LHCN-M2 (cell line): ENCODE measurements at regions not wholly inside any gene's neighbourhood (a gene's known extent, or its start where the extent isn't known, plus 50 kb on each side); places are given as distances from the start of the nearest gene placed in this dataset.

Experiments used
- DNase-seq: peaks from one replicate; pipeline ENCODE4 v3.0.0-alpha.2; 2012; ENCODE audit warnings: low read depth

DNA sequence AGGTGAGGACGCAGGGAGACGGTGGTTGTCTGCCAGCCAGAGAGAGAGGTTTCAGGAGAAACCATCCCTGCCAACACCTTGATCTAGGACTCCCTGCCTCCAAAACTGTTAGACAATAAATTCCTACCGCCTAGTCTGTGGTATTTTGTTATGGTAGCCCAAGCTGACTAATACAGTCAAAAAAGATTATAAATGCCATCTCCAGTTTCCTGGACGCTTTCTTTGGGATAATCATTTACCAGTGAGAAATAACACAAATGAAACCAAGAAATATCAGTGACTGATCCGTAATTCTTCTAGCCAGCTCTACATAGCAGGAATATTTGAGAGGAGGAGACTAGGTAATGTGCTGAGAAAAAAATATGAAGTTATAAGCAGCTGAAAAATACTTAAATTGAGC lies 707.8 kb upstream of the LMCD1 start:
- DNase-seq, result no peak

DNA sequence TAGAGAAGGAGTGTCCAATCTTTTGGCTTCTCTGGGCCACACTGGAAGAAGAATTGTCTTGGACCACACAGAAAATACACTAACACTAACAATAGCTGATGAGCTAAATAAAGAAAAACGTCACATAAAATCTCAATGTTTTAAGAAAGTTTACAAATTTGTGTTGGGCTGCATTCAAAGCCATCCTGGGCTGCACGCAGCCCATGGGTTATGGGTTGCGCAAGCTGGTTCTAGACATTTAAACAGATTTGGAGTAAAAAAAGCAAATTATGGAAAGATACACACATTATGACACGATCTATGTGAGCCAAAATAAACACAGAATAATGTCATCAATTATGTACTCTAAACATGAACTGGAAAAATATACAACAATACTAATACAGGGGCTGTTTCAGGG lies 703.3 kb upstream of the LMCD1 start:
- no peak for DNase-seq

DNA sequence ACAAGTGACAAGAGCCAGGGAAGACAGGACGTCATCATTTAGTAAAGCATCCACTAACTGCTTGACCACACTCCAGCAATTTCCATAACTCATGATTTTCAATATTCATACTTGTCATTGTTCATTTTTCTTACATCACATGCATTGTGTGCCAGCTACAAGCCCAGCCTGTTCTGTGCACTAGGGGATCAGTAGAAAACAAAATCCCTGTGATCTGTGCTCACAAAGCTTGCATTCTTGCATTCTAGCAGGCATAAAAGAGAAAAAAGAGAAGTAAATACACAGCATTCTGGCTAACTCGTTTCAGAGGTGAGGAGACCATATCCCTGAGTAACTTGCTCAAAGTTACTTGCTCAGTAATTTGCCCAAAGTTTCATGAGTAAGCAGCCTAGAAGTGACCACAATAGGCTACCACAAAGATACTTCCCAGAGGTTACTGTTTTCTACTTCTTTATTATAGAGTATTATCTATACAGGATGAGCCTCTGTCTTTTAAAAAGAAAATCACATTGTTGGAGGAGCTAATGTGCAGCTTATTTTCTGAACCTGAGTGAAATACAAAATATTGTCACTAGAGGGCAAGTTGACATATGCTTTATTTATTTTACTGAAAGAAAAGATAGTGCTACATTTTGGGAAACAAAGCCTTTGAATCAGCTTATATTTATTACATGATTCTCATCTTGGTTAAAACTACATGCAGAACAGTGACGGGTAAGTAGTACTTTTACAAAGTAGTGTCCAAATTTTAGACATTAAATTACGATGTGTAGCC lies 701.4 kb upstream of the LMCD1 start:
- DNase-seq, result no peak

DNA sequence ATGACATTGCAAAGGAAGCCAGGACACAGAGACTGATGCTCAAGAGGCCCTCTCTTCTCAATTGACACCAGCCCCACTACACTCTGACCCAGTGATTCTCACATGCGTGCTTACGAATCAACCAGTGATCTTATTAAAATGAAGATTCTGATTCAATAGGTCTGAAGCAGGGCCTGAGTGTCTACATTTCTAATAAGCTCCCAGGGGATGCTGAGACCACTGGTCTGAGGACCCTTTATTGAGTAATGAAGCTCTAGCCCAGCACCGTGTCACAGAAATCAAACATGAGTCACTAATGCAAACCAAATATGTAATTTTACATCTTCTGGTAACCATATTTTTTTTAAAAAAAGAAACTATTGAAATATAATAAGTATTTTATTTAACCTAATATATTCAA lies 689.1 kb upstream of the LMCD1 start:
- DNase-seq, result no peak

DNA sequence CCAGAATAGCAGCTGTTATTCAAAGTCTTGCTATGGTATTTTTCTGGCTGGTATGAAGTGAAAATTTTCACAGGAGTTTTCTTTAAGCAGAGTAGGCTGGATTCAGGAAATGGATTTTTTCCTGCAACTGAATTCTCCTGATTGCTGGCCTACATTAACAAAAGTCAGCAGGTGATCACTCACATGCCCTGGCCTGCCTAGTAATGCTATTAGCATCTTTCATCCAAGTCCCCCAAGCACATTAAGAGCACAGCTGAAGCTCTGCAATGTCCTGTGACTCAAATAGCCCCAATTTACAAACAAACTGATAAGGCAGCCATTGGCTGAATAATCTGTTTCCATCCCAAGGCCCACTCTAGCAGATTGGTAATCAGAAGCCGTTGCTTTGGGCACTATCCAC lies 688.3 kb upstream of the LMCD1 start:
- no peak for DNase-seq

DNA sequence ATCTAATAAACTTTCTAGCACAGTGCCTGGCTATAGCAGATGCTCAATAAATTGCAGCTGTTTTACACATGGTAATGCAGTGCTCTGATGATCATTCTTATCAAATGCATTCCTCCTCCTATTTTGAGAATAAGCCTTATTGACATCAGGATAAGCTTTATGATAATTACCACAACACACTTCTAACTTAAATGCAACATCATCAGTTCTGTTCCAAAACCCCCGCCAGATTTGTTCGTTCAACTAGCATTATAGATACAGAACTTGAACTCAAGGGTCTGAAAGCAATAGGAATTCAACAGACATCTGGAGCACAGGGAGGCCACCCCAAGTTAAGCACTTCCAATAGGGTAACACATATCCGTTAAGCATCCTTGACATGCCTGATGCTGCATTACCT lies 684.4 kb upstream of the LMCD1 start:
- no peak for DNase-seq

DNA sequence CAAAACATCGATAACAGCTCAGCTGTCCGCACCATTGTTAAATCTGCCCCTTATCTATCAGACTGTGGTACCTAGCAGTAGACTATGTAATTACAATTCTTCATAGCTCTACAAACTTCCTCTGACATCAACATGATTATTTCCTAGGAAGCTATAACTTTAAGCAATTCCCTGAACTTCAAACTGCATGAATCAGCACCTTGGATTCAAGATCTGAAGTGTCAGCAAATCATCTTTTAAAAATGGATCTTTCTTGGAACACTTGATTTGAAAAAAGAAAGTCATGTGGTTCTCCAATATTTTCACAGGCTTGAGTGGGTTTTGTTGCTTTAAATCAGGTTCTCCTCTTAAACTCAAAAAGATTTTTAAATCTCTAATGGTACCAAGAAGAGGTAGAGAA lies 680.7 kb upstream of the LMCD1 start:
- DNase-seq, result no peak

DNA sequence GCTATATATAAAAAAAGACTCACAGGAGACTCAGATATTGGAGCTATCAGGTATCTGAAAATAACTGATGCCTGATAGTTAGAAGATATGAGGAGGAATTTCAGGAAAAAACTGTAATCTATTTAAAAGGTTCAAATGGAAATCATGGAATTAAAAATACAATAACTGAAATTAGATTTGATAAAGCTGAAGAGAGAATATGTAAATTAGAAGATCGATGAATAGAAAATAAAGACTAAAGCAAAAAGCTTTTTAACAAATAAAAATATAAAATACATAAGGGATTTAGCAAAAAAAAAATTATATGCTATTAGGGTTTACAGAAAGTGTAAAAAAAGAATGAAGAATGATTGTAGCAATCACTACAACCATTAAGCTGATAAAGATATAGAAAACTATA lies 679.8 kb upstream of the LMCD1 start:
- no peak for DNase-seq

DNA sequence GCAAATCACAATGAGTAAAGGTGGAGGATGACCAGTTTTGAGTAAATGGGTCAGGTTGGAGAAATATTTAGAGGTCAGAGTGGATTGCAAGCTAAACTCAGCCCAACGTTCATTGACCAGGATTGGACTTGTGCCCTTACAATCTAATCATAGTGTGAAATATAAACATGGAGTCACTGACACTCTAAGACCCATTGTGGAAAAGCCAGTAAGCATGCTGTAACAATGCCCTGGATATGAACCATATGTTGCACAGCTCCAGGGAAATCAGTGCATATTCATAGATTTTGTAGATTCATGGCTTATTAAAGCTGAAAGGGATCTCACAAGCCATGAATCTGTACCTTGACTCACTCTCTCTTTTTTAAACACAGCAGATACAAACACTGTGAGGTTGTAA lies 660.2 kb upstream of the LMCD1 start:
- no peak for DNase-seq

DNA sequence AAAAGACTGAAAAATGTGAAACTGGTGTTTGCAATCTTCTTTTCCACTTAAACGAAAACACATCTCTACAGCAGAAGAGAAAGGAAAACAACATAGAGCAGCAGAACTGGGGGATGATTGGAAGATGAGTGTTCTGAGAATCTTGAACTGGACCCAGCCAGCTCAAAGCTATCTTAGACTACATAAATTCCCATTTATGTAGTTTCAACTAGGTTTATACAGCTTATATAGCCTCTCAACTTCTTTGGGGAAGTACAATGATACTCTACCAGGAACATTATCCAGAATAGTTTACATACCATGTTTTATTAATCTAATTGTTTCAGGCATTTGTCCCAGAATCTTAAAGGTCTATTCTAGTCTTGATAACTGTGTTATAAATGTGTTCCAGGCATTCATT lies 658.2 kb upstream of the LMCD1 start:
- no peak for DNase-seq

DNA sequence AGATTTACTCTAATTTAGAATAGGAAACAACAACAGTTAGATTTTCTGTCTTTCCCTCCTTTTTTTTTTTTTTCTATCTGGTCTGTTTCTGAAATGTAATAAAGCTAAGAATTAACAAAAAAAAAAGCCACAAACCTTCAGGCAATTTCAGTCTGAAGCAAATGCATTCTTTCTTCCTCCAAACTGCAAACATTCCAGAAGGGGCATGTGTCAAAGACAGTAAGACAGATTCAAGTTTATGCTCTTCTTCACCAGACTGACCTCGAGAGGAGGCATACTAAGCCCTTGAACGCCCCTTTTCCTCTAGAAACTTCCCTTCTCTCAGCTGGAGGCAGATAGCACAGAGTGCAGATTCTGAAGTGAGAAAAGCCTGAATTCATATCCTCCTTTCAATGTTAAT lies 654.6 kb upstream of the LMCD1 start:
- DNase-seq, result no peak

DNA sequence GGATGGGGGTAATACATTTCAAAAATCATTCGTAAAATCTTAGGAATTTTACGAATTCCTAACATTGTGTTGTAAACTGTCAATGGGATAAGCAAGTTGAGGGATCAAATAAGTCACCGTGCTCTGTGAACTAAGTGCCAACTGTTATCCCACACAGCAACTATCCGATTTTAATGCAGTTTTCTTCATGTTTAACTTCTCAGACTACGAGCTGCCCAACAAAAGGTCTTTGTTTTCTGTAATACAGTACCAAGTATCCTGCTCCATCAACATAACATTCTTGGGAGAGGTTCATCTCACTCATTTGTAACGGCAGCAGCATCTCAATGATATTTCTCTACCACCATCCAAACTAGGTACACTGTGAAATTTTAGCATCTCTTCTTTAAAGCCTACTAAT lies 654.1 kb upstream of the LMCD1 start:
- DNase-seq, result no peak

DNA sequence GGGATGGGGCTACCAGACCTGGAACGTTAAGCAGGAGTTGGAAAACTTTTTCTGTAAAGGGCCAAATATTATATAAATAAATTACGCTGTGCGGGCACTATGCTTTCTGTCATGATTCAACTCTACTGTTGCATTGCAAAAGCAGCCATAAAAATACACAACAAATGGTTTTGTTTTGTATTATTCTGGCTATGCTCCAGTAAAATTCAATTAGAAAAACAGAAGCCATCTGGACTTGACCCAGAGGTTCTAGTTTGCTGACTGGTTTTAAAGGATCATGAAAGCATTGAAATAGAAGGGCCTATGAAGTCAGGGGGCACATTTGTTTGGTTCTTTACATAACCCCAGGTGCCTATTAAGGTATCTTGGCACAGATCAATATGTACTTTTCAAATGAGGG lies 647.4 kb upstream of the LMCD1 start:
- no peak for DNase-seq

DNA sequence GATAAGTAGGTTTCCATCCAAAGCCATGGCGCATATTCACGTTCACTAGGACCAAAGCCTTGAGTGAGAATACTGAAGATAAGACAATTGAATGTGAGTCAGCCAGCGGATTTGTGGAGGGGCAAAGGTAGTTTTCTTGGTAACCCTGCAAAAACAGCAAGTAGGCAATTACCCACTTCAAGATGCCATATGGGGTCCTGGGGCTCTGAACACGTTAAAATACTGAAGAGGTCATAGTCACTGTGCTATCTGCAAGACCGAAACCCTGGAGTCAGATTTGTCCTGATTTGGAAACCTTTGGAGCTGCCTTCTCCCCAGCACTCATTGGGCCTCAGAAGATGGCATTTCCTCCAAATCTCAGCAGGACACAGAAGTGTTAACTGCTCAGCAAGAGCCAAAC lies 646.9 kb upstream of the LMCD1 start:
- DNase-seq, result no peak

DNA sequence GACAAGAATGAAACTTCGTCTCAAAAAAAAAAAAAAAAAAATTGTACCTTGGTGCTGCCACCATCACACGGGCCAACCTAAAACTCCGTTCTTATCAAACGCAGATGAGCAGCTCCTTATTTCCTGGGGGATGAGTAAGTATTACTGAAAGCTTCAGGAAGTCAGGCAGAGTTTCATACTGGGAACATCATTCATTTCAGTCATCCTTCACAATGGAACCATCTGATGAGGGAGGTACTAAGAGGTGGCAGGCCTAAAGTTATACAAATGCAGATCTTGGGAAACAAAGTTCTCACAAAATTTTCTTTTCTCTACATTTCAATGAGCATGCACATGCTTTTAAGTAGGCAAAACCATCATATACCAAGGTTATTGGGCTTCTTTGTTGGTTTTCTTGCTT lies 636.0 kb upstream of the LMCD1 start:
- no peak for DNase-seq

DNA sequence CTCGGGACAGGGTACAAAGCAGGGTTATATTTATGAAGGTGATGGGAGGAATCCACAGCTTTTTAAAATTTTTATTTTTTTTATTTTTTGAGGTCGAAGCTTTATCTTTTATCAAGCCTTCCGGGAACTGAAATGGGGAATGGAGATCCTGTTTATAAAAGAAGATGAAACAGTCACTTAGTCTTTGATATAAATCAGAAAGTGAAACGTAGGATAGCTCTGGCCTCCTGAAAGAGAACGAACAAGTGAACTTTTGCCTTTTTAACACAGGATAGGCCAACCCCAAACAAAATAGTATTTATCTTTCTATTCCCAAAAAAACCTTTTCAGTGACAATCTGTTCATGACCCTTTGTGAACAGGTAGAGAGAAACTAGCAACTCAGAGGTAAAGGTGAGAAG lies 634.0 kb upstream of the LMCD1 start:
- DNase-seq, result no peak

DNA sequence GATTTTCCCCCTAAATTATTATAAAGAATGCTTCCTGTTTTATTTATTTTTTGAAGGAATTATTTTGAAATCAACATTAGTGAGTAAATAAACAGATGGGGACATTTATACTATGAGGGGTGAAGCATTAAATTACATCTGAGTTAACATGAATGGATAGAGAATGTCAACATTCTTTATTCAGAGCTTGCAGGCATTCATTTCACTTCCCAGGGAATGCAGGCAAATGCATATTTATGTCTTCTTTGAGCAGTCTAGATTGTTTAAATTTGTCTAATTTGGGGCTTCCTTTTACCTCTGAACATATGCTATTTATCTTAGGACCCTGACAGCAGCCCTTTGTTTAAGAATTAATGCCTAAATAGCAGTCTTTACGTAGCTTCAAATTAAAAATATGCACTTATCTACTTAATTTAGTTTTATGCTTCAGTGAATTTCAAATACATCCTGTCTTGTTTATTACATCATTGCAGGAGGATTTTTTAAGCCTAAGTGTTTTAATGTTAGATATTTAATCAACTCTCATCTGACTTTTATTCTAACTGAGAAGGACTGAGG lies 630.5 kb upstream of the LMCD1 start:
- no peak for DNase-seq

DNA sequence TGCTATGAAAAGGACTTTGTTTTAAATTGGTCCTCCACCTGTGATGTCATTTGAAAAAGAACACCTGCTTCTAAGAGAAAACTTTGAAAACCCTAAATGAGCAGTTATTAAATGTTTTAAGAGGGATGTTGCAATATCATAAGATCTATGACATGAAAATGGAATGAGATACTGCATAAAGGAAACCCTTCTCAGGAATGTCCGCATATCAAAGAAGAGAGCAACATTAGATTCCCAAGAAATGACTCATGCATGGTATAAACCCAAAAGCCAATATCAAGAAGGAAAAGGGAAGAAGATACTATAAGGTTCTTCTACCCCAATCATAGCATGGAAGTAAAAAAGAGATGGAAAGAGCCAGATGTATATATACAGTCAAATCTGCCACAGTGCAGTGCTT lies 627.5 kb upstream of the LMCD1 start:
- DNase-seq, result no peak

DNA sequence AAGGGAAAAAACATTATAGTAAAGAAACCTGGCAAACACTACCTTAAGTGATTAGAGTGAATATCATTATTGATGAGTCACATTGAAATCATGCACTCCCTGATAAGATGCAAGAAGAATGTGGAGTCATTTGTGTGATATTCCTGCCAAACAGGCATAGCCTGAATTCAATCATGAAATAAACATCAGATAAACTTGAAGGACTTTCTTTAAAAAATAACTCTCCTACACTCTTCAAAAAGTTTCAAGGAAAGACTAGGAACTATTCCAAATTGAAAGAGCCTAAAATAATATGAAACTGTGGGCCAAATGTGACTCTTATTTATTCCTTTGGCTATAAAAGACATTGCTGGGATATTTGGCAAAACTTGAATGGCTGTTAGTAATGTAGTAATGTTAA lies 625.7 kb upstream of the LMCD1 start:
- DNase-seq, result no peak

DNA sequence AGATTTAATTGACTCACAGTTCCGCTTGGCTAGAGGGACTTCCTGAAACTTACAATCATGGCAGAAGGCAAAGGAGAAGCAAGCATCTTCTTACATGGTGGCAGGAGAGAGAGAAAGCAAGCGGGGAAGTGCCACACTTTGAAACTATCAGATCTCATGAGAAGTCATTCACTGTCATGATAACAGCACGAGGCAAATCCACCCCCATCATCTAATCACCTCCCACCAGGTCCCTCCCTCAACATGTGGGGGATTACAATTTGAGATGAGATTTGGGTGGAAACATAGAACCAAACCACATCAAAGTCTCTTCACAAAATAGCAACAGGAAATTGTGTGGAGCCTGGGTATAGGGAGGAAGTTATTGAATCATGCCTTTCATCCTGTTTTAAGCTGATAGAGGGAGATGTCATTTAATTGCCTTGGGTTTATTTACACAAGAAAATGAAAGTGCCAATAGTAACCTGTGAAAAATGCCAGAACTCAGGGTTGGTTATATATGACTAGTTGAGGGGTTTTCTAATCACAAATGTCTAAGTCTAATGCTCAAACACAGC lies 624.8 kb upstream of the LMCD1 start:
- no peak for DNase-seq

DNA sequence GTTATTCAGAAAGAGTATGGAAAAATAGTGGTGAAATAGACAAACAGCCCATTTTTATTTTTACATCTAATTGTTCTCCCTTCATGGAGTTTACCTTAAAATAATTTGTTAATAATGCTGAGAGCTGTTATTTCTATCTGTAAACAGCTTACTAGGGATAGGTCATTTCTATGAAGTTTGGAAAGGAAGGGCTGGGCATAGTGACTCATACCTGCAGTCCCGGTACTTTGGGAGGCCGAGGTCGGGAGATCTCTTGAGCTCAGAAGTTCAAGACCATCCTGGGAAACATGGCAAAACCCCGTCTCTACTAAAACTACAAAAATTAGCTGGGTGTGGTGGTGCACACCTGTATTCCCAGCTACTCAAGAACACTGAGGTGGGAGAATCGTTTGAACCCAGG lies 624.3 kb upstream of the LMCD1 start:
- no peak for DNase-seq

DNA sequence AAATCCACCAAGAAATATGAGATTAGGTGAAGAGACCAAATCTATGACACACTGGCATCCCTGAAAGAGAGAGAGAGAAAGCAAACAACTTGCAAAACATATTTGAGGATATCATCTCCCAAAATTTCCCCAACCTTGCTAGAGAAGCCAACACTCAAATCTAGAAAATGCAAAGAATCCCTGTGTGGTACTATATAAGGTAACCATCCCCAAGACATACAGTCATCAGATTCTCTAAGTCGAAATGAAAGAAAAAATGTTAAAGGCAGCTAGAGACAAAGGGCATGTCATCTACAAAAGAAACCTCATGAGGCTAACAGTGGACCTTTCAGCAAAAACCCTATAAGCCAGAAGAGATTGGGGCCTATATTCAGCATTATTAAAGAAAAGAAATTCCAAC lies 622.1 kb upstream of the LMCD1 start:
- no peak for DNase-seq

DNA sequence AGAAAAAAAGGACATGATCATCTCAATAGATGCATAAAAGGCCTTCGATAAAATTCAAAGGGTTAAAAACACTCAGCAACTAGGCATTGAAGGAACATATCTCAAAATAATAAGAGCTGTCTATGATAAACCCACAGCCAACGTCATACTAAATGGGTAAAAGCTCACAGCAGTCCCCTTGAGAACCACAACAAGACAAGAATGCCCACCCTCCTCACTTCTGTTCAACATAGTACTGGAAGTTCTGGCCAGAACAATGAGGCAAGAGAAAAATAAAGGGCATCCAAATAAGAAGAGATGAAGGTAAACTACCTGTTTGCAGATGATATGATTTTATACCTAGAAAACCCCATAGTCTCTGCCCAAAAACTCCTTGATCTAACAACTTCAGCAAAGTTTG lies 619.7 kb upstream of the LMCD1 start:
- no peak for DNase-seq

DNA sequence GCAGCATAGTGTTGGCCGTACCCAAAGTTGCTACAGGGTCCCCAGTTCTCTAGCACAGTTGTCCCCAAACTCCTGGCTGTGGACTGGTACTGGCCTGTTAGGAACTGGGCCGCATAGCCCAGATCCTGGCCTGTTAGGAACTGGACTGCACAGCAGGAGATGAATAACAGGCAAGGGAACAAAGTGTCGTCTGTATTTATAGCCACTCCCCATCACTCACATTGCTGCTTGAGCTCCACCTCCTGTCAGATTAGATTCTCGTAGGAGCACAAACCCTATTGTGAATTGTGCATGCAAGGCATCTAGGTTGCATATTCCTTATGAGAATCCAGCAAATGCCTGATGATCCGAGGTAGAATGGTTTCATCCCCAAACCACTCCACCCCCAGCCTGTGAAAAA lies 604.0 kb upstream of the LMCD1 start:
- DNase-seq, result no peak
